ENCODE measurements at regions not wholly inside any gene's neighbourhood (a gene's known extent, or its start where the extent isn't known, plus 50 kb on each side); places are given as distances from the start of the nearest gene placed in this dataset.

DNA sequence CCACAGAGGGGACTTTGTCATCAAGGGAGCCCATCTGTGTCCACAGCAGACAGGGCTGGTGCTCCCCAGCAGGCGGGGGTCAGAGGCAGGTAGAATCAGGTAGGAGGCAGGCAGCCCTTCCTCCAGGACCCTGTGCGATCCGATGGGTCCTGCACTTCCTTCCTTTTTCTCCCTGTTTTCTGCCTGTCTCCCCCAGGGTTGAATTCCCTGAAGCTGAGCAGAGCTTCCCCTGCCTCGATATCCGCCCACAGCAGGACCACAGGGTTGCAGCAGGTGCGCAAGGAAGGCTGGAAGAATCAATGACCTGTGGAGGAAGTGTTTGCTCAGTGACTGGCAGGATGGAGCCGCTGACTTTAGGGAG lies 69.2 kb downstream of the MRPL36 start:
- TF ChIP-seq, protein P1, sequence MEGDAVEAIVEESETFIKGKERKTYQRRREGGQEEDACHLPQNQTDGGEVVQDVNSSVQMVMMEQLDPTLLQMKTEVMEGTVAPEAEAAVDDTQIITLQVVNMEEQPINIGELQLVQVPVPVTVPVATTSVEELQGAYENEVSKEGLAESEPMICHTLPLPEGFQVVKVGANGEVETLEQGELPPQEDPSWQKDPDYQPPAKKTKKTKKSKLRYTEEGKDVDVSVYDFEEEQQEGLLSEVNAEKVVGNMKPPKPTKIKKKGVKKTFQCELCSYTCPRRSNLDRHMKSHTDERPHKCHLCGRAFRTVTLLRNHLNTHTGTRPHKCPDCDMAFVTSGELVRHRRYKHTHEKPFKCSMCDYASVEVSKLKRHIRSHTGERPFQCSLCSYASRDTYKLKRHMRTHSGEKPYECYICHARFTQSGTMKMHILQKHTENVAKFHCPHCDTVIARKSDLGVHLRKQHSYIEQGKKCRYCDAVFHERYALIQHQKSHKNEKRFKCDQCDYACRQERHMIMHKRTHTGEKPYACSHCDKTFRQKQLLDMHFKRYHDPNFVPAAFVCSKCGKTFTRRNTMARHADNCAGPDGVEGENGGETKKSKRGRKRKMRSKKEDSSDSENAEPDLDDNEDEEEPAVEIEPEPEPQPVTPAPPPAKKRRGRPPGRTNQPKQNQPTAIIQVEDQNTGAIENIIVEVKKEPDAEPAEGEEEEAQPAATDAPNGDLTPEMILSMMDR (IDR thresholded peaks at IDR 0.05) = no peak
- no peak for TF ChIP-seq POLR2A (IDR thresholded peaks at IDR 0.05)
